SK-N-MC (cell line): ENCODE measurements at regions not wholly inside any gene's neighbourhood (a gene's known extent, or its start where the extent isn't known, plus 50 kb on each side); places are given as distances from the start of the nearest gene placed in this dataset.

Experiments
- EZH2 ChIP-seq: fragments of 200-600 bp; sonication (generic); IDR thresholded peaks from one replicate; pipeline ENCODE4 v1.6.1; 2017; ENCODE audit warnings: antibody characterized with exemption
- FOXP2 ChIP-seq: optimal IDR thresholded peaks from 2 replicates; pipeline ENCODE3; 2011; ENCODE audit warnings: mild to moderate bottlenecking, moderate library complexity; ENCODE audit not compliant: insufficient read depth; ENCODE audit errors: extremely low read length, control extremely low read depth
- POLR2AphosphoS5 ChIP-seq: IDR thresholded peaks from 2 replicates; pipeline ENCODE4 v1.6.1; 2012; ENCODE audit warnings: mild to moderate bottlenecking, low read depth, low read length, borderline replicate concordance

DNA sequence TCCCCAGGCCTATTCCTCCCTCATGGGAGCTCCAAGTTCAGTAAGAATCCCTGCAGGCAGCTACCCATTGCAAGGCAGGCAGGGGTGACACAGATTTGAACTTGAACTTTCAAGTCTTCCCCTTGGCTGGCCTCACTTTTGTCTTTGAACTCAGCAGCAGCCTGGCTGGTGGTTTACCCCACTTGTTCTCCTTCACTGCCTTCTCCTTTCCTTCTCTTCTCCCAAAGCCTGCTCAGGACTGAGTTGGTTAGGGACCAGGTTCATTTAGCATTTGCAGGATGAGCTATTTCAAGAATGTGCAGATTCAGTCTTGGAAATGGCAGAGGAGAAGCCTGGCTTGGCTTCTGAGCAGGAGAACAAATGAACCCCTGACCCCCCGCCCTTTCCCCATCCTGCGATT lies 67.7 kb upstream of the TBX3 start:
- no peak for TF ChIP-seq EZH2
- TF ChIP-seq POLR2AphosphoS5, result no peak
- no peak for TF ChIP-seq FOXP2
